Progenitor cell of endocrine pancreas (in vitro differentiated cells): ENCODE measurements at regions not wholly inside any gene's neighbourhood (a gene's known extent, or its start where the extent isn't known, plus 50 kb on each side); places are given as distances from the start of the nearest gene placed in this dataset.

Experiments used
- DNase-seq: peaks from one replicate; pipeline ENCODE4 v3.0.0; 2021; ENCODE audit warnings: low spot score; ENCODE audit not compliant: unreplicated experiment
- H3K27ac Mint-ChIP-seq: 2 replicates; pipeline ENCODE4 v1.8.0; 2021; ENCODE audit warnings: mild to moderate bottlenecking, moderate library complexity, mixed read lengths
- H3K27me3 Mint-ChIP-seq: 2 replicates; pipeline ENCODE4 v1.8.0; 2021; ENCODE audit warnings: mixed read lengths
- H3K36me3 Mint-ChIP-seq: 2 replicates; pipeline ENCODE4 v1.8.0; 2022; ENCODE audit warnings: mixed read lengths; ENCODE audit not compliant: insufficient read depth
- H3K4me1 Mint-ChIP-seq: 2 replicates; pipeline ENCODE4 v1.8.0; 2021; ENCODE audit warnings: low read depth, mixed read lengths
- H3K4me3 Mint-ChIP-seq: 2 replicates; pipeline ENCODE4 v1.8.0; 2021; ENCODE audit warnings: low read depth, mild to moderate bottlenecking, moderate library complexity, mixed read lengths
- H3K9me3 Mint-ChIP-seq: 2 replicates; pipeline ENCODE4 v1.8.0; 2021; ENCODE audit warnings: low read depth, mixed read lengths
- CTCF ChIP-seq: fragments of 200-600 bp; sonication (generic); IDR thresholded peaks from one replicate; pipeline ENCODE4 v1.5.0; 2021; ENCODE audit warnings: antibody characterized with exemption, mild to moderate bottlenecking; ENCODE audit not compliant: unreplicated experiment

GRCh38 chr18:41371156-41372045 lies 583.6 kb upstream of the PIK3C3 start:
- no peak overlapping the region for H3K4me3 Mint-ChIP-seq
- H3K9me3 Mint-ChIP-seq: no peaks in the 10 kb centered on the region
- no peak for TF ChIP-seq CTCF
- no peaks in the 10 kb centered on the region for H3K27me3 Mint-ChIP-seq
- DNase-seq: no peak
- no peak overlapping the region for H3K27ac Mint-ChIP-seq
- H3K4me1 Mint-ChIP-seq: peaks cover 11% of the 10 kb centered on the region
- no peaks in the 10 kb centered on the region for H3K36me3 Mint-ChIP-seq

- Mint-ChIP-seq H3K4me3 (no peak overlapping the region), H3K4me1 (peaks cover 11% of the 10 kb centered on the region), H3K27ac (no peak overlapping the region), H3K27me3 (no peaks in the 10 kb centered on the region), H3K36me3 (no peaks in the 10 kb centered on the region), H3K9me3 (no peaks in the 10 kb centered on the region)
- TF ChIP-seq CTCF: no peak
- no peak for DNase-seq
Measured at GRCh38 chr18:41370740-41371139, 584.3 kb upstream of the PIK3C3 start.

GRCh38 chr18:41357708-41358107 lies 597.3 kb upstream of the PIK3C3 start:
- H3K4me1 Mint-ChIP-seq: peaks cover 3% of the 10 kb centered on the region
- no peak for TF ChIP-seq CTCF

GRCh38 chr18:41353777-41354528 lies 601.1 kb upstream of the PIK3C3 start:
- H3K36me3 Mint-ChIP-seq: peaks cover 3% of the 10 kb centered on the region
- no peak for DNase-seq
- H3K4me3 Mint-ChIP-seq: no peak overlapping the region
- no peaks in the 10 kb centered on the region for H3K27me3 Mint-ChIP-seq
- TF ChIP-seq CTCF: no peak
- no peak overlapping the region for H3K27ac Mint-ChIP-seq
- H3K9me3 Mint-ChIP-seq: peaks cover 12% of the 10 kb centered on the region
- H3K4me1 Mint-ChIP-seq: no peaks in the 10 kb centered on the region

More at GRCh38 chr18:41357708-41358107, 597.3 kb upstream of the PIK3C3 start:
- Mint-ChIP-seq H3K9me3 (peaks cover 12% of the 10 kb centered on the region), H3K4me3 (no peak overlapping the region), H3K36me3 (peaks cover 3% of the 10 kb centered on the region), H3K27ac (no peak overlapping the region), H3K27me3 (no peaks in the 10 kb centered on the region)
- no peak for DNase-seq

GRCh38 chr18:41351430-41351829 lies 603.6 kb upstream of the PIK3C3 start:
- H3K27ac Mint-ChIP-seq: no peak overlapping the region
- no peak for TF ChIP-seq CTCF
- no peaks in the 10 kb centered on the region for H3K36me3 Mint-ChIP-seq

More at GRCh38 chr18:41351430-41351829, 603.6 kb upstream of the PIK3C3 start:
- H3K4me1 Mint-ChIP-seq: no peaks in the 10 kb centered on the region
- H3K4me3 Mint-ChIP-seq: no peak overlapping the region
- peaks cover 3% of the 10 kb centered on the region for H3K9me3 Mint-ChIP-seq
- DNase-seq: no peak
- H3K27me3 Mint-ChIP-seq: no peaks in the 10 kb centered on the region
